ENCODE measurements at regions not wholly inside any gene's neighbourhood (a gene's known extent, or its start where the extent isn't known, plus 50 kb on each side); places are given as distances from the start of the nearest gene placed in this dataset.

- no peak for ATAC-seq (replicated peaks in 6 of 8)
- WGBS, 10 experiments, result 20 to 100% (median 80%) methylated on average over 1 to 4 of the region's 4 CpGs; no CpG with 5 or more reads in 1 of the 10 experiments
- Histone ChIP-seq H3K4me1 (replicated peaks in 1 of 2) (peaks cover 29 to 39% of the 10 kb centered on the region in 2 donors), H3K27ac (no peak overlapping the region), H3K4me3 (no peak overlapping the region)
- in situ Hi-C loops (cut with MboI; ENCODE audit: low pct_unique_long_range_greater_than_20kb in 2 of 9, low sequenced_read_pairs in 9 of 9, unreplicated experiment in 9 of 9), result no loop called here
Measured at GRCh38 chr20:21018576-21018975, 87.6 kb downstream of the LINC00237 start.

GRCh38 chr20:21017528-21018085 lies 88.6 kb downstream of the LINC00237 start:
- no peak overlapping the region for H3K27ac ChIP-seq
- peak in 1 of 8 experiments; percentile 32 for ATAC-seq (replicated peaks in 6 of 8)
- in situ Hi-C loops (cut with MboI; ENCODE audit: low pct_unique_long_range_greater_than_20kb in 2 of 9, low sequenced_read_pairs in 9 of 9, unreplicated experiment in 9 of 9), result no loop called here
- peaks cover 29 to 39% of the 10 kb centered on the region in 2 donors for H3K4me1 ChIP-seq (replicated peaks in 1 of 2)
- 31 to 74% (median 46%) methylated on average over 1 to 9 of the region's 11 CpGs; no CpG with 5 or more reads in 2 of the 10 experiments for WGBS, 10 experiments
- no peak overlapping the region for H3K4me3 ChIP-seq

DNA sequence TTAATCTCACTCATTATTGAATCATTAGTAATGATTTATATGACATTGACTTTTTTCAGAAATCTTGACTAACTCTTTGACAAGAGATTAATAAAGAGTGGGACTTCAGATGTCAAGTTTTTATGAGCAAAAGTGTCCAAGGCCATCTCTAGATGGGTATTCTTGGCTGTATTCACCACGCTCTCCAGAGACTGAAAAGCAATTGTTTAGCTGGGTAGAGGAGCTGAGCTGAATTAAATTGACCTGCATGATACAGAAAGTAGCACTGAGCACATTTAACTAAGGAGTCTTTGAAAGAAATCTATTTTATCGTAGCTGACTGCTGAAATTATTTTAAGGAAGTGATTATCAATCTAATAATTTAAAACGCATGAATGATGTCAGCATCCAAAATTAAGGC lies 89.4 kb downstream of the LINC00237 start:
- Histone ChIP-seq H3K4me3 (no peak overlapping the region), H3K4me1 (replicated peaks in 1 of 2) (peaks cover 29 to 39% of the 10 kb centered on the region in 2 donors), H3K27ac (no peak overlapping the region)
- WGBS, 10 experiments, result 11 to 100% (median 43%) methylated on average over 1 to 3 of the region's 3 CpGs
- ATAC-seq (replicated peaks in 6 of 8), result no peak
- in situ Hi-C loops (cut with MboI; ENCODE audit: low pct_unique_long_range_greater_than_20kb in 2 of 9, low sequenced_read_pairs in 9 of 9, unreplicated experiment in 9 of 9), result no loop called here

GRCh38 chr20:21014528-21014927 lies 91.6 kb downstream of the LINC00237 start:
- WGBS, 10 experiments, result 0 to 80% (median 20%) methylated on average over 1 of the region's 1 CpG; no CpG with 5 or more reads in 3 of the 10 experiments
- Histone ChIP-seq H3K27ac (no peak overlapping the region), H3K4me3 (no peak overlapping the region), H3K4me1 (replicated peaks in 1 of 2) (peaks cover 8 to 17% of the 10 kb centered on the region in 2 donors)
- peak in 3 of 8 experiments; percentile 55 to 98 (median 96) for ATAC-seq (replicated peaks in 6 of 8)
- in situ Hi-C loops (cut with MboI; ENCODE audit: low pct_unique_long_range_greater_than_20kb in 2 of 9, low sequenced_read_pairs in 9 of 9, unreplicated experiment in 9 of 9), result no loop called here

GRCh38 chr20:21008951-21009350 lies 97.2 kb downstream of the LINC00237 start:
- no peaks in the 10 kb centered on the region for H3K4me1 ChIP-seq (replicated peaks in 1 of 2)
- no peak for ATAC-seq (replicated peaks in 6 of 8)
- in situ Hi-C loops (cut with MboI; ENCODE audit: low pct_unique_long_range_greater_than_20kb in 2 of 9, low sequenced_read_pairs in 9 of 9, unreplicated experiment in 9 of 9), result no loop called here
- H3K4me3 ChIP-seq, result no peak overlapping the region
- 32 to 100% (median 66%) methylated on average over 1 to 7 of the region's 7 CpGs; no CpG with 5 or more reads in 2 of the 10 experiments for WGBS, 10 experiments
- H3K27ac ChIP-seq, result no peak overlapping the region

- Histone ChIP-seq H3K27ac (no peak overlapping the region), H3K4me3 (no peak overlapping the region), H3K4me1 (replicated peaks in 1 of 2) (no peaks in the 10 kb centered on the region)
- in situ Hi-C loops (cut with MboI; ENCODE audit: low pct_unique_long_range_greater_than_20kb in 2 of 9, low sequenced_read_pairs in 9 of 9, unreplicated experiment in 9 of 9), result no loop called here
- ATAC-seq (replicated peaks in 6 of 8), result no peak
Measured at GRCh38 chr20:21006611-21007010, 99.5 kb downstream of the LINC00237 start.

GRCh38 chr20:21004386-21005076 lies 101.6 kb downstream of the LINC00237 start:
- Histone ChIP-seq H3K4me1 (replicated peaks in 1 of 2) (no peaks in the 10 kb centered on the region), H3K4me3 (no peak overlapping the region), H3K27ac (no peak overlapping the region)
- WGBS, 10 experiments, result 0 to 100% (median 83%) methylated on average over 1 to 8 of the region's 8 CpGs; no CpG with 5 or more reads in 1 of the 10 experiments
- in situ Hi-C loops (cut with MboI; ENCODE audit: low pct_unique_long_range_greater_than_20kb in 2 of 9, low sequenced_read_pairs in 9 of 9, unreplicated experiment in 9 of 9), result no loop called here
- ATAC-seq (replicated peaks in 6 of 8), result no peak

GRCh38 chr20:21003902-21004301 lies 102.3 kb downstream of the LINC00237 start:
- H3K4me1 ChIP-seq (replicated peaks in 1 of 2), result no peaks in the 10 kb centered on the region
- no peak for ATAC-seq (replicated peaks in 6 of 8)
- WGBS, 10 experiments, result 83 to 100% (median 100%) methylated on average over 1 to 2 of the region's 2 CpGs; no CpG with 5 or more reads in 4 of the 10 experiments
- no peak overlapping the region for H3K27ac ChIP-seq
- no peak overlapping the region for H3K4me3 ChIP-seq
- in situ Hi-C loops (cut with MboI; ENCODE audit: low pct_unique_long_range_greater_than_20kb in 2 of 9, low sequenced_read_pairs in 9 of 9, unreplicated experiment in 9 of 9), result no loop called here

GRCh38 chr20:21002486-21002885 lies 103.7 kb downstream of the LINC00237 start:
- WGBS, 10 experiments, result 5 to 83% (median 43%) methylated on average over 1 to 7 of the region's 8 CpGs; no CpG with 5 or more reads in 4 of the 10 experiments

GRCh38 chr20:20993372-20993771 lies 112.8 kb downstream of the LINC00237 start:
- 16 to 94% (median 84%) methylated on average over 1 to 10 of the region's 12 CpGs for WGBS, 10 experiments
- Histone ChIP-seq H3K4me3 (no peak overlapping the region), H3K27ac (no peak overlapping the region), H3K4me1 (replicated peaks in 1 of 2) (peaks cover 0 to 6% of the 10 kb centered on the region in 2 donors)
- peak in 1 of 8 experiments; percentile 55 for ATAC-seq (replicated peaks in 6 of 8)
- in situ Hi-C loops (cut with MboI; ENCODE audit: low pct_unique_long_range_greater_than_20kb in 2 of 9, low sequenced_read_pairs in 9 of 9, unreplicated experiment in 9 of 9), result no loop called here

More at GRCh38 chr20:21002486-21002885, 103.7 kb downstream of the LINC00237 start:
- H3K4me3 ChIP-seq, result no peak overlapping the region
- in situ Hi-C loops (cut with MboI; ENCODE audit: low pct_unique_long_range_greater_than_20kb in 2 of 9, low sequenced_read_pairs in 9 of 9, unreplicated experiment in 9 of 9), result no loop called here
- H3K27ac ChIP-seq, result no peak overlapping the region
- peaks cover 0 to 8% of the 10 kb centered on the region in 2 donors for H3K4me1 ChIP-seq (replicated peaks in 1 of 2)
- ATAC-seq (replicated peaks in 6 of 8), result no peak

GRCh38 chr20:20992686-20993360 lies 113.3 kb downstream of the LINC00237 start:
- no peak overlapping the region for H3K4me3 ChIP-seq
- no peak overlapping the region for H3K27ac ChIP-seq
- in situ Hi-C loops (cut with MboI; ENCODE audit: low pct_unique_long_range_greater_than_20kb in 2 of 9, low sequenced_read_pairs in 9 of 9, unreplicated experiment in 9 of 9), result no loop called here
- no peak for ATAC-seq (replicated peaks in 6 of 8)
- WGBS, 10 experiments, result 22 to 90% (median 82%) methylated on average over 1 to 14 of the region's 15 CpGs
- H3K4me1 ChIP-seq (replicated peaks in 1 of 2), result peaks cover 0 to under 1% of the 10 kb centered on the region in 2 donors

DNA sequence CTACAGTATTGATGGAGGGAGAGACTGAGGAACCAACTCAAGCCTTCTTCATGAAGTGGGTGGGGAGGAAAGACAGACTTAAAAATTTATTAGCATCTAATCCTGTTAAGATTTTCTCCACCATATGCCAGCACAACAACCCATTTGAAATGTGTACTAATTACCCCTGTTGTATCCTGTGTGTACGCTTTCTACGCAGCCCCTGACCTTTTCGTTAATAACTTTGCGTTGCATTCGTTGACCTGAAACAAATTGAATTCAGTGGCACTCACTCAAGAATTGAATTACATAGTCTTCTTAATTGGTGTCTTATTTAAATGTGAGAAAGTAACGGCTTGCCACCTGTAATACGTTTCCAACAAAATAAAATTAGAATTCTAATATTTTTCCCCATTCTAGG lies 113.9 kb downstream of the LINC00237 start:
- 43 to 98% (median 84%) methylated on average over 2 to 7 of the region's 7 CpGs; no CpG with 5 or more reads in 1 of the 10 experiments for WGBS, 10 experiments
- no peak for ATAC-seq (replicated peaks in 6 of 8)
- in situ Hi-C loops (cut with MboI; ENCODE audit: low pct_unique_long_range_greater_than_20kb in 2 of 9, low sequenced_read_pairs in 9 of 9, unreplicated experiment in 9 of 9), result no loop called here

GRCh38 chr20:20989081-20989480 lies 117.1 kb downstream of the LINC00237 start:
- Histone ChIP-seq H3K4me3 (no peak overlapping the region), H3K27ac (no peak overlapping the region), H3K4me1 (replicated peaks in 1 of 2) (no peaks in the 10 kb centered on the region)
- in situ Hi-C loops (cut with MboI; ENCODE audit: low pct_unique_long_range_greater_than_20kb in 2 of 9, low sequenced_read_pairs in 9 of 9, unreplicated experiment in 9 of 9), result no loop called here
- 0 to 80% (median 48%) methylated on average over 1 to 3 of the region's 3 CpGs; no CpG with 5 or more reads in 2 of the 10 experiments for WGBS, 10 experiments
- no peak for ATAC-seq (replicated peaks in 6 of 8)

More for the DNA sequence above, 113.9 kb downstream of the LINC00237 start:
- no peaks in the 10 kb centered on the region for H3K4me1 ChIP-seq (replicated peaks in 1 of 2)
- no peak overlapping the region for H3K4me3 ChIP-seq
- no peak overlapping the region for H3K27ac ChIP-seq
